ENCODE measurements at regions not wholly inside any gene's neighbourhood (a gene's known extent, or its start where the extent isn't known, plus 50 kb on each side); places are given as distances from the start of the nearest gene placed in this dataset.
"Not testable (repeated sequence)": the region's sequence is repeated elsewhere in the genome, so short reads cannot be mapped to it uniquely, and the experiment has no call there.

DNA sequence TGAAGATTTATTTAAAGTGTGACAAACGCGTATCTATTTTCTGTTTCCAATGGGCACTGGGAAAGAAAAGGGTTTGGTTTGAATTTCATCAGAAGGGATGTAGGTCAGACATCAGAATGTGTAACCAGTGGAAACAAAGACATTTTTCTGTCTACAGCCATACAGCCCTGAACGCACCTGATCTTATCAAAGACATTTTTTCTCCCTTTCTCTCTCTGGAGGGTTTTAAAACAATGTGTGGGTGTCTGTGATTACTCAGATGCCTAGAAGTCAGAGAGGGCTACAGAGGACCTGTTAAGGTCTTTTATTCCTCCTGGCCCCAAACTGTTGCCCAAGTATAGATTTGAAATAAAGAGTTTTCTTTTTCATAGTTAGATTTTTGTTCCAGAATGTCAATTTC, 208.6 kb upstream of the LRRC61 start:
- not testable (repeated sequence) for H3K14ac ChIP-seq (ENCODE audit: insufficient read length)

DNA sequence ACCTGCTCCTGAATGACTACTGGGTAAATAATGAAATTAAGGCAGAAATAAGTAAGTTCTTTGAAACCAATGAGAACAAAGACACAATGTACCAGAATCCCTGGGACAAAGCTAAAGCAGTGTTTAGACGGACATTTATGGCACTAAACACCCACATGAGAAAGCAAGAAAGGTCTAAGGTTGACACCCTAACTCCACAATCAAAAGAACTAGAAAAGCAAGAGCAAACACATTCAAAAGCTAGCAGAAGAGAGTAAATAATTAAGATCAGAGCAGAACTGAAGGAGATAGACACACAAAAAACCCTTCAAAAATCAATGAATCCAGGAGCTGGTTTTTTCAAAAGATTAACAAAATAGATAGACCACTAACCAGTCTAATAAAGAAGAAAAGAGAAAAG, 203.2 kb upstream of the LRRC61 start:
- H3K4me1 ChIP-seq (replicated peaks in 1 of 4; ENCODE audit: control insufficient read depth in 3 of 4, insufficient read depth in 4 of 4, low read length in 3 of 4); H3K4me2 ChIP-seq (ENCODE audit: insufficient read depth in 1 of 2, low read depth in 2 of 2, low read length in 2 of 2); H3K23ac ChIP-seq (ENCODE audit: insufficient read length); H3K27ac ChIP-seq (ENCODE audit: low read depth, low read length); CTCF ChIA-PET (ENCODE audit: partially characterized antibody); H3K27me3 ChIP-seq (replicated peaks in 1 of 4; ENCODE audit: control insufficient read depth in 3 of 4, extremely low read depth in 1 of 4, insufficient read depth in 3 of 4, low read length in 3 of 4); H3K9ac ChIP-seq (replicated peaks in 1 of 4; ENCODE audit: extremely low read depth in 1 of 4, low read depth in 3 of 4, low read length in 3 of 4); H2AK5ac ChIP-seq (ENCODE audit: low read depth, low read length); DNase-seq (ENCODE audit: low read depth in 1 of 2, low spot score in 2 of 2); H2BK20ac ChIP-seq (ENCODE audit: low read length); H2BK12ac ChIP-seq (ENCODE audit: low read depth, low read length); H2BK5ac ChIP-seq (ENCODE audit: low read depth, low read length); H2BK15ac ChIP-seq (ENCODE audit: low read length); H2AFZ ChIP-seq (ENCODE audit: low read length); H3K9me3 ChIP-seq (ENCODE audit: insufficient read depth in 2 of 2, low read depth in 1 of 2, low read length in 1 of 2); H3K14ac ChIP-seq (ENCODE audit: insufficient read length); H3K56ac ChIP-seq (replicated peaks; ENCODE audit: insufficient read length, low read depth, low read length); POLR2A ChIA-PET (ENCODE audit: partially characterized antibody); H3K4ac ChIP-seq (replicated peaks; ENCODE audit: insufficient read length, low read depth, low read length); H3K79me1 ChIP-seq (ENCODE audit: low read depth, low read length); H3K36me3 ChIP-seq (ENCODE audit: control insufficient read depth in 2 of 4, insufficient read depth in 4 of 4, low read length in 3 of 4); H3K18ac ChIP-seq (ENCODE audit: extremely low read depth, low read length); H4K8ac ChIP-seq (ENCODE audit: extremely low read depth, insufficient read depth, low read length); H3K4me3 ChIP-seq (ENCODE audit: extremely low read depth in 1 of 4, insufficient read depth in 2 of 4, low read depth in 3 of 4, low read length in 4 of 4); FAIRE-seq; H4K91ac ChIP-seq (replicated peaks; ENCODE audit: insufficient read length, low read length); H4K20me1 ChIP-seq (replicated peaks in 1 of 2; ENCODE audit: control insufficient read depth in 1 of 2, insufficient read depth in 2 of 2, low read length in 2 of 2); H3K23me2 ChIP-seq (ENCODE audit: low read depth, low read length); H2BK120ac ChIP-seq (replicated peaks; ENCODE audit: low read depth, low read length); H3K79me2 ChIP-seq (ENCODE audit: control insufficient read depth in 1 of 2, insufficient read depth in 2 of 2, low read length in 2 of 2); H4K5ac ChIP-seq (ENCODE audit: insufficient read length, low read depth, low read length): not testable (repeated sequence)
- WGBS, 2 experiments (ENCODE audit: extremely low coverage in 1 of 2, insufficient coverage in 1 of 2, insufficient read length in 1 of 2, insufficient replicate concordance in 2 of 2, low coverage in 1 of 2, low lambda C conversion rate in 2 of 2, missing lambda C conversion rate in 1 of 2), result 71% methylated on average over 1 of the region's 1 CpG; no CpG with 5 or more reads in 1 of the 2 experiments

More for the DNA sequence above, 208.6 kb upstream of the LRRC61 start:
- H2BK20ac ChIP-seq (ENCODE audit: low read length); H3K9ac ChIP-seq (replicated peaks in 1 of 4; ENCODE audit: extremely low read depth in 1 of 4, low read depth in 3 of 4, low read length in 3 of 4); H2BK120ac ChIP-seq (replicated peaks; ENCODE audit: low read depth, low read length); DNase-seq (ENCODE audit: low read depth in 1 of 2, low spot score in 2 of 2); H3K56ac ChIP-seq (replicated peaks; ENCODE audit: insufficient read length, low read depth, low read length); H2AK5ac ChIP-seq (ENCODE audit: low read depth, low read length); H2BK5ac ChIP-seq (ENCODE audit: low read depth, low read length); H2BK15ac ChIP-seq (ENCODE audit: low read length); H3K4me3 ChIP-seq (ENCODE audit: extremely low read depth in 1 of 4, insufficient read depth in 2 of 4, low read depth in 3 of 4, low read length in 4 of 4); H3K23ac ChIP-seq (ENCODE audit: insufficient read length); H3K9me3 ChIP-seq (ENCODE audit: insufficient read depth in 2 of 2, low read depth in 1 of 2, low read length in 1 of 2); H3K18ac ChIP-seq (ENCODE audit: extremely low read depth, low read length); FAIRE-seq; H4K20me1 ChIP-seq (replicated peaks in 1 of 2; ENCODE audit: control insufficient read depth in 1 of 2, insufficient read depth in 2 of 2, low read length in 2 of 2); H3K79me2 ChIP-seq (ENCODE audit: control insufficient read depth in 1 of 2, insufficient read depth in 2 of 2, low read length in 2 of 2); CTCF ChIA-PET (ENCODE audit: partially characterized antibody); H3K4ac ChIP-seq (replicated peaks; ENCODE audit: insufficient read length, low read depth, low read length); H4K91ac ChIP-seq (replicated peaks; ENCODE audit: insufficient read length, low read length); H3K23me2 ChIP-seq (ENCODE audit: low read depth, low read length); POLR2A ChIA-PET (ENCODE audit: partially characterized antibody); H3K4me2 ChIP-seq (ENCODE audit: insufficient read depth in 1 of 2, low read depth in 2 of 2, low read length in 2 of 2); H2BK12ac ChIP-seq (ENCODE audit: low read depth, low read length); H3K79me1 ChIP-seq (ENCODE audit: low read depth, low read length); H3K36me3 ChIP-seq (ENCODE audit: control insufficient read depth in 2 of 4, insufficient read depth in 4 of 4, low read length in 3 of 4); H2AFZ ChIP-seq (ENCODE audit: low read length); H3K27ac ChIP-seq (ENCODE audit: low read depth, low read length); H4K5ac ChIP-seq (ENCODE audit: insufficient read length, low read depth, low read length); H3K4me1 ChIP-seq (replicated peaks in 1 of 4; ENCODE audit: control insufficient read depth in 3 of 4, insufficient read depth in 4 of 4, low read length in 3 of 4); H4K8ac ChIP-seq (ENCODE audit: extremely low read depth, insufficient read depth, low read length); H3K27me3 ChIP-seq (replicated peaks in 1 of 4; ENCODE audit: control insufficient read depth in 3 of 4, extremely low read depth in 1 of 4, insufficient read depth in 3 of 4, low read length in 3 of 4): not testable (repeated sequence)
- WGBS, 2 experiments (ENCODE audit: extremely low coverage in 1 of 2, insufficient coverage in 1 of 2, insufficient read length in 1 of 2, insufficient replicate concordance in 2 of 2, low coverage in 1 of 2, low lambda C conversion rate in 2 of 2, missing lambda C conversion rate in 1 of 2), result 93% methylated on average over 2 of the region's 3 CpGs; no CpG with 5 or more reads in 1 of the 2 experiments
